Effector memory CD4-positive, alpha-beta T cell (primary cell): ENCODE measurements at regions not wholly inside any gene's neighbourhood (a gene's known extent, or its start where the extent isn't known, plus 50 kb on each side); places are given as distances from the start of the nearest gene placed in this dataset.

Source experiments
- DNase-seq, 3 donors: peaks; one replicate each; pipeline ENCODE4 v3.0.0-alpha.2; 2020
- H3K27ac ChIP-seq: 2 replicates; pipeline ENCODE4 v1.7.0; 2013; ENCODE audit warnings: mild to moderate bottlenecking, low read length, moderate library complexity; ENCODE audit not compliant: insufficient read depth, poor library complexity, severe bottlenecking
- H3K27me3 ChIP-seq: replicated peaks from 2 replicates; pipeline ENCODE4 v1.7.0; 2013; ENCODE audit warnings: mild to moderate bottlenecking, low read length; ENCODE audit not compliant: insufficient read depth, control insufficient read depth, poor library complexity, severe bottlenecking
- H3K36me3 ChIP-seq: 2 replicates; pipeline ENCODE4 v1.7.0; 2013; ENCODE audit warnings: mild to moderate bottlenecking, low read length, moderate library complexity; ENCODE audit not compliant: control insufficient read depth, insufficient read depth
- H3K4me1 ChIP-seq: 2 replicates; pipeline ENCODE4 v1.7.0; 2013; ENCODE audit warnings: low read length, mild to moderate bottlenecking; ENCODE audit not compliant: control insufficient read depth, insufficient read depth, poor library complexity, severe bottlenecking
- H3K4me3 ChIP-seq: 2 replicates; pipeline ENCODE4 v1.7.0; 2013; ENCODE audit warnings: low read length, low read depth, mild to moderate bottlenecking; ENCODE audit not compliant: insufficient read depth, poor library complexity, severe bottlenecking
- H3K9me3 ChIP-seq: 2 replicates; pipeline ENCODE4 v1.7.0; 2013; ENCODE audit warnings: mild to moderate bottlenecking, low read length, moderate library complexity; ENCODE audit not compliant: control insufficient read depth

DNA sequence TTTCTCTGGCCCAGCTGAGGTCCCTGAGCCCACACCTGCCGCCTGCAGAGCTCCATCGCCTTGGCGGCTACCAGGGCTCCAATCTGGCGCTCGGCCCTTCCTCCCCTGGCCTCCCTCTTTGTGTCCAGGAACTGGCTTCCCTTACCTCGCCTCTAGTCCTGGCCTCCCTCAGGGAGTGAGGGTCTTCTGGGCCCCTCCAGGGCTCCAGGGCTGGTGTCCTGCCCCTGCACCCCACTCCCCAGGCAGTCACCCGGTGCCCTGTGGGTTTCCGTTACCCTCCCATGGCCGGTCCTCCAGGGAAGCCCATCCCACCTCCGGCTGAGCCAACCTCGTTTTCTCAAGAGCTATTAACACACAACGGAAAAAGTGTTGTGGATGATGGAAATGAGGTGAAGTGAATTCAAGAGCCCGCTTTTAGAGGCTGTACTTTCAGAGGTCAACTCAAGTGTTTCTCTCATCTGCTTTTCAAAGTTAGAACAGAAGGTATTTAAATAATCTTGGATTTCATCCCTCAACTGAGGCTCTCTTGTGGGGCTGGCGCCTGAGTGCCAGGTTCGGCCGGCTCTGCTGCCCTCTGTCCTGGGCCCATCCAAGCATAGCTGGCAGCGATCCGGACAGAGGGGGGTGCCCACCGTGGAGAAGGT is 131.9 kb downstream of the ASB1 start:
- no peaks in the 10 kb centered on the region for H3K4me1 ChIP-seq
- H3K27me3 ChIP-seq = no peaks in the 10 kb centered on the region
- H3K4me3 ChIP-seq = no peak overlapping the region
- H3K9me3 ChIP-seq = no peaks in the 10 kb centered on the region
- H3K27ac ChIP-seq = no peak overlapping the region
- no peak for DNase-seq
- H3K36me3 ChIP-seq = no peaks in the 10 kb centered on the region

DNA sequence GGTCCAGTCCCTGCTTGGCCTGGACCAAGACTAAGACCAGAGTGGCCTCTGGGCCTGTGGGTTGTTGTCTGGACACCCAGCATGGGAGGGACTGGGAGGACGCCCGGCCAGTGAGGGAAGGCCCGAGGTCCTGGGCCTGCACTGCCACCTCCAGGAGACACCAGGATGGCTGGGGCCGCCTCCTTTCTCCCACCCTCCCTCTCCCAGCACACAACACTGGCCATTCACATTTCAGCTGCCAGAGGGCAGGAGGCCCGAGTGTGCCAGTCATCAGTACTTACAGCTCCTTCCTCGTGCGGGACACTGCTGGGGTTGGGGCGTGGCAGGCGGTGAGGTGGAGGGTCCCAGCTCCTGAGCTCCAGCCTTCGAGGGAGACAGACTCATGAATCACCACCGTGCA is 133.5 kb downstream of the ASB1 start:
- H3K36me3 ChIP-seq = no peaks in the 10 kb centered on the region
- no peak overlapping the region for H3K4me3 ChIP-seq
- H3K27ac ChIP-seq = no peak overlapping the region
- no peak for DNase-seq
- H3K27me3 ChIP-seq = no peaks in the 10 kb centered on the region
- H3K4me1 ChIP-seq = no peaks in the 10 kb centered on the region
- H3K9me3 ChIP-seq = no peaks in the 10 kb centered on the region

DNA sequence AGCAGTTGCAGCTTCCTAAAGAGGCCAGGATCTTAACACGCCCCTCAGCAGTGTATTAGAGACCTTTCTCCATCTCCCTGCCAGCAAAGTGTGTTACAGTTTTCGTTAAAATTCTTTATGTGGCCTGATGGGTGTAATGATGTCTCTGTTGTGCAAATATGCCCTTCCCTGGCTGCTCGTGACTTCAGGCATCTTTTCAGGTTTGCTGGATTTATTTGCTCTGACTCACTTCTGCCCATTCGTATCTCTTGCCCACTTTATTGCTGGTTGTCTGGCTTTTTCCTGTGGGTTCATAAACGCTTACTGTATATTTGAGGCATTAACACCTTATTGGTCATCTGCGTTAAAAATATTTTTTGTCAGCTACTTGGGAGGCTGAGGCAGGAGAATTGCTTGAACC is 134.5 kb downstream of the ASB1 start:
- no peaks in the 10 kb centered on the region for H3K36me3 ChIP-seq
- no peaks in the 10 kb centered on the region for H3K4me1 ChIP-seq
- no peak overlapping the region for H3K27ac ChIP-seq
- no peaks in the 10 kb centered on the region for H3K27me3 ChIP-seq
- H3K9me3 ChIP-seq = no peaks in the 10 kb centered on the region
- H3K4me3 ChIP-seq = no peak overlapping the region
- DNase-seq = no peak

DNA sequence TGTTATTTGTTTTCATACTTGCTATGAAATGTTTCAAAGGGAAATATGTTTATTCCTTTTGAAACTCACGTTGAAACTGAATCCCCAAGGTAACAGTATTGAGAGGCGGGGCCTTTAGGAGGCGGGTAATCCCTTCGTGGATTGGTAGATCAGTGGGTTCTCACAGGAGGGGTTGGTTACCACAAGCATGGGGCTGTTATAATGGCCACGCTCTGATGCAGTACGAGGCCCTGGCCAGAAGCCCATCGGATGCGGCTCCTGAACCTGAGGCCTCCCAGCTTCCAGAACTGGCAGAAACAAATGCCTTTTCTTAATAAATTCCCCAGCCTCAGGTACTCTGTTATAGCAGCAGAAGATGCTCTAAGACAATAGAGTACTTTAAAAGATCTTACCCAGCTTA is 135.7 kb downstream of the ASB1 start:
- Histone ChIP-seq H3K27me3 (no peaks in the 10 kb centered on the region), H3K36me3 (no peaks in the 10 kb centered on the region), H3K27ac (no peak overlapping the region), H3K9me3 (no peaks in the 10 kb centered on the region), H3K4me1 (no peaks in the 10 kb centered on the region), H3K4me3 (no peak overlapping the region)
- no peak for DNase-seq

DNA sequence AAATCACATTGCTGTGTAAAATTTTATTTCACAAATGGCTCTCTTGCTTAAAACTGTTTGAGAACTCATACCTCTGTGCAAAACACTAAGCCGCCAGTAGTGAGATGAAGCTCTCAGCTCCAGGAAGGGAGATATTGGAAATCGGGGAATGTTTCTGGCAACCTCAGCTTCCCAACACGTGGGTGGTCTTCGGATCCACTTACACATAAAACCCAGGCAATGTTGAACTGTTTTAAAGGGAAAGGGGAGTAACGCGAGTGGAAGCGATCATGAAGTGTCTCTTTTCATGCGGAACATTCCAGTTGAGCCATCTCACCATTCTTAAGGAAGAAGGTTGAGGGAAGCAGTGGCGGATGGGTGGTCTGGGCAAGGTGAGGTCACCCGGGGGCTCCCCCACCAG is 136.8 kb downstream of the ASB1 start:
- Histone ChIP-seq H3K9me3 (no peaks in the 10 kb centered on the region), H3K4me1 (no peaks in the 10 kb centered on the region), H3K27me3 (no peaks in the 10 kb centered on the region), H3K36me3 (no peaks in the 10 kb centered on the region), H3K27ac (no peak overlapping the region), H3K4me3 (no peak overlapping the region)
- no peak for DNase-seq

DNA sequence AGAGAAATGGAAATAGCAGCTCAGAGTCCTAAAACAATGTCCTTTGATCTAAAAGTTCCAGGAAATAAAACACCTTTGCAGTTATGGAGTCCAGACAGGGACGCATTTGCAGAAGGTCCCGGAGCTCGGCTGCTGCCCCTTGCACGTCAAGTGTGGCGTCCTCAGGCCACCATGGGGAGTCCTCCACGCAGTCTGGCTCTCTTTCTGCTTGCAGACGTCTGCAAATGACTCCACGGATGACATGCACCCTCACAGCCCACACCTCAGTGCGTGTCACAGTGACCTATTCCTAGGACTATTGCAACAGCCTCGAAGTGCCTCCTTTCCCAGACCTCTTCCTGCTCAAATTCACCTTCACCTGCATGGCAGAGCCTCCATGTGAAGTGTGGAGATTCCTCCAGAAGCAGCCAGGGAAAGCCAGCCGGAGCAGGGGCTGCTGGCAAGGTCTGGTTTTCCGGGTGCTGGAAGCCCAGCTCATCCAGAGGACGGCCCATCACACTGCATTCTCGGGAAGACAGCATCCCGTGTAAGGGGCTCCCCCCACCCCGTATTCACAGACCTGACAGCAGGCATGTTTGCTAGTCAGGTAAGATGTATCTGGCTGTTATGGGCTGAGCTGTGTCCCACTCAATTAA is 137.7 kb downstream of the ASB1 start:
- DNase-seq = no peak
- Histone ChIP-seq H3K27ac (no peak overlapping the region), H3K4me1 (no peaks in the 10 kb centered on the region), H3K36me3 (no peaks in the 10 kb centered on the region), H3K4me3 (no peak overlapping the region), H3K9me3 (no peaks in the 10 kb centered on the region), H3K27me3 (no peaks in the 10 kb centered on the region)

DNA sequence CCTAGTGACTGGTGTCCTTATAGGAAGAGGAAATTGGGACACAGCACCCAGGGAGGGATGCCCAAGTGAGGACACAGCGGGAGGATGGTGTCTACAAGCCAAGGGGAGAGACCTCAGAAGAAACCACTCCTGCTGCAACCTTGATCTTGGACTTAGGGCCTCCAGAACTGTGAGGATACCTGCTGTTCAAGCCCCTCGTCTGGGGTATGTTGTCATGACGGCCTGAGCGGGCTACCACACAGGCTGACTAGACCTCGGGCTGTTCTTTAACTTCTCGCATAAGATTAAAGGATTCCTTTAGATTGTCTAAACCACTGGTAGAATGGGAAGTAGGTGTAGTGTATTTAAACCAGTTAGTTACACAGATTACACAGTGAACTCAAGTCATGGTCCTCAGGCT is 138.3 kb downstream of the ASB1 start:
- no peaks in the 10 kb centered on the region for H3K9me3 ChIP-seq
- H3K36me3 ChIP-seq = no peaks in the 10 kb centered on the region
- no peak overlapping the region for H3K27ac ChIP-seq
- no peak for DNase-seq
- no peak overlapping the region for H3K4me3 ChIP-seq
- H3K27me3 ChIP-seq = no peaks in the 10 kb centered on the region
- no peaks in the 10 kb centered on the region for H3K4me1 ChIP-seq

DNA sequence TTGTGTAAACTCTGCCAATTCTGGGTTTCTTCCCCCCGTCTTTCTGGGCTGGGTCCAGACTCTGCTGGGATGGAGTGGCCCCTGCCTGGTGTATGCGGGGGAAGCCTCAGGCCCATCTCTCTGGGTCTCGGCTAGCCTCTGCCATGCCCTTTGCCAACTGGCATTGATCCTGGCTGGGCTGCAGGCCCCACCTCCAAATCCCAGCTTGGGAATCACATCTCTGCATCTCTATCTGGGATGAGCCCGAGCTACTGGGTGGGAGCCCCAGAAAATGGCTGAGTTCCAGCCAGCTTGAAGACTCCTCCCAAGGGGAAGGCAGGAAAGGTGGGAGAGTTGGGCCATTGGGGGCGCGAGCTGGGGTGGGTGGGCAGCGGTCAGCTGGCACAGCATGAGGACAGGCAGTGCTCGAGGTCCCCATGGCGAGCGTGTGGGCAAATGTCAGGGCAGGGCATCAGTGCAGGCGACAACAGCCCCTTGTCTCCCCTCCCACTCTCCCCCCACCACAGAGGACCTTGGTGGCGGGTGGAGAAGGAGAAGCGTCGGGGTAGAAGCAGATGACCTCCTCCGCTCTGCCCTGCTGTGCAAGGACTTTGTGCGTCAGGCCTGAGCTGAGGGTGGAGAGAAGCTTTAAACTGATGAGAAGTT is 139.4 kb downstream of the ASB1 start:
- Histone ChIP-seq H3K27ac (no peak overlapping the region), H3K4me1 (no peaks in the 10 kb centered on the region), H3K27me3 (no peaks in the 10 kb centered on the region), H3K9me3 (no peaks in the 10 kb centered on the region), H3K4me3 (no peak overlapping the region), H3K36me3 (no peaks in the 10 kb centered on the region)
- no peak for DNase-seq

DNA sequence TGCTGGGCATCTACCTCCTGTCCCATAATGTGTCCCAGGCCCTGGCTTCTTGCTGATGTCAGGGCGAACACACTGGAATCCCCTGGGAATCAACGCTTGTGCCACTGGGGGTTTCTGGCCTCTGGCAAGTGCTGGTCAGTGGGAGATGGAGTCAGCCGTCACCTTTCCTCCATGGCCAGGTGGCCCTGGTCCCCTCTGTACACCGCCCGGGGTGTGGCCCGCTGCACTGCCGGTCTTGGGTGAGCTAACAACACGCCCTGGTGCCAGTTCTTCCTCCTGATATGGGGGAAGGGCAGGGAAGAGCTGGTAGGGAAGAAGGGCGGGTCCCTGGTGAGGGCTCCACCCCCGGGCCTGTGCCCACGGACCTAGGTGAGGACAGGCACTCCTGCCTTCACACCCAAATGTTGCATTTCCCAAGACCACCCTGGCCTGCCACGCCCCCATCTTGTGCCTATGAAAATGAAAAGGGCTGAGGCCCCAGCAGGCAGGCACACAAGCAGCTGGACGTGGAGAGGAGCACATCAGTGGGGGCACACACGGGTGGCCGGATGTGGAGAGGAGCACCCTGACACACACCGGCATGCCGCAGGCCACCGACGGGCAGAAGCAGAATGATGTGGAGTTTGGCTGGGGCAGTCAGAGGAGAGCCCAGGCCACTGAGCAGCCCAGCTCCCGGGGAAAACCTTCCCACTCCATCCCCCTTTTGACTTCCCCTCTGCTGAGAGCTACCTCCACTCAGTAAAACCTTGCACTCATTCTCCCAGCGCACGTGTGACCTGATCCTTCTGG is 140.5 kb downstream of the ASB1 start:
- Histone ChIP-seq H3K9me3 (no peaks in the 10 kb centered on the region), H3K27ac (no peak overlapping the region), H3K4me3 (no peak overlapping the region), H3K36me3 (no peaks in the 10 kb centered on the region), H3K4me1 (no peaks in the 10 kb centered on the region), H3K27me3 (no peaks in the 10 kb centered on the region)
- no peak for DNase-seq

DNA sequence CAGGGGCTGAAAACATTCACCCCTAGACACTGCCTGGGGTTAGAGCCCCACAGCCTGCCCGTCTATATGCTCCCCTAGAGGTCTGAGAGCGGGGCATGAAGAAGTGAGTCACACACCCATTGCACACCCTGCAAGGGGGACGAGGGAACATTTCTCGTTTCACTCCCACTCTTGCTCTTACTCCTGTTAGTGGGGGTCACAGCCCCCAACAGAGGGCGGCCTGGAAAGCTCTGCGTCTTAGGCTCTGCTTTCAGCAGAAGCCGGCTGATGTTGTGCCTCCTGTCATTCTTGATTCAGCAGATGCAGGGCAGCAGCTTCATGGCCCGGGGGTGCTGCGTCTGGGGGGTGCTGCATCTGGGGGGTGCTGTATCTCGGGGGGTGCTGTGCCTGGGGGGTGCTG is 141.3 kb downstream of the ASB1 start:
- H3K27ac ChIP-seq = no peak overlapping the region
- H3K4me1 ChIP-seq = no peaks in the 10 kb centered on the region
- no peaks in the 10 kb centered on the region for H3K36me3 ChIP-seq
- H3K27me3 ChIP-seq = no peaks in the 10 kb centered on the region
- H3K4me3 ChIP-seq = no peak overlapping the region
- no peak for DNase-seq
- H3K9me3 ChIP-seq = no peaks in the 10 kb centered on the region
